ENCODE measurements at regions not wholly inside any gene's neighbourhood (a gene's known extent, or its start where the extent isn't known, plus 50 kb on each side); places are given as distances from the start of the nearest gene placed in this dataset.

- no peaks in the 10 kb centered on the region for H3K9me3 Mint-ChIP-seq
- H3K36me3 Mint-ChIP-seq (ENCODE audit: low read depth), result no peaks in the 10 kb centered on the region
- intact Hi-C loops (cut with micrococcal nuclease), result no loop called here
- H3K27me3 Mint-ChIP-seq, result peaks cover 1% of the 10 kb centered on the region
- no peak overlapping the region for H3K4me3 Mint-ChIP-seq
- H3K4me1 Mint-ChIP-seq (ENCODE audit: low read depth), result no peaks in the 10 kb centered on the region
- no peak overlapping the region for H3K27ac Mint-ChIP-seq
Measured at GRCh38 chr9:135268031-135268430, 180.6 kb downstream of the OLFM1 start.

GRCh38 chr9:135268981-135269380 lies 181.5 kb downstream of the OLFM1 start:
- Mint-ChIP-seq H3K4me1 (ENCODE audit: low read depth) (no peaks in the 10 kb centered on the region), H3K27ac (no peak overlapping the region), H3K36me3 (ENCODE audit: low read depth) (no peaks in the 10 kb centered on the region), H3K4me3 (no peak overlapping the region), H3K27me3 (peaks cover 3% of the 10 kb centered on the region), H3K9me3 (no peaks in the 10 kb centered on the region)
- intact Hi-C loops (cut with micrococcal nuclease), result no loop called here

GRCh38 chr9:135269912-135270830 lies 182.7 kb downstream of the OLFM1 start:
- intact Hi-C loops (cut with micrococcal nuclease), result no loop called here
- Mint-ChIP-seq H3K36me3 (ENCODE audit: low read depth) (no peaks in the 10 kb centered on the region), H3K27me3 (peaks cover 3% of the 10 kb centered on the region), H3K4me1 (ENCODE audit: low read depth) (no peaks in the 10 kb centered on the region), H3K27ac (no peak overlapping the region), H3K4me3 (no peak overlapping the region), H3K9me3 (no peaks in the 10 kb centered on the region)

- Mint-ChIP-seq H3K36me3 (ENCODE audit: low read depth) (no peaks in the 10 kb centered on the region), H3K27ac (no peak overlapping the region), H3K4me1 (ENCODE audit: low read depth) (no peaks in the 10 kb centered on the region), H3K9me3 (no peaks in the 10 kb centered on the region), H3K4me3 (no peak overlapping the region), H3K27me3 (peaks cover 3% of the 10 kb centered on the region)
- intact Hi-C loops (cut with micrococcal nuclease), result no loop called here
Measured at GRCh38 chr9:135271425-135271824, 184.0 kb downstream of the OLFM1 start.

- H3K27me3 Mint-ChIP-seq, result peaks cover 3% of the 10 kb centered on the region
- H3K4me1 Mint-ChIP-seq (ENCODE audit: low read depth), result no peaks in the 10 kb centered on the region
- intact Hi-C loops (cut with micrococcal nuclease), result no loop called here
- H3K9me3 Mint-ChIP-seq, result no peaks in the 10 kb centered on the region
- no peaks in the 10 kb centered on the region for H3K36me3 Mint-ChIP-seq (ENCODE audit: low read depth)
- H3K27ac Mint-ChIP-seq, result no peak overlapping the region
- H3K4me3 Mint-ChIP-seq, result no peak overlapping the region
Measured at GRCh38 chr9:135272608-135273007, 185.1 kb downstream of the OLFM1 start.

- Mint-ChIP-seq H3K4me1 (ENCODE audit: low read depth) (no peaks in the 10 kb centered on the region), H3K27ac (no peak overlapping the region), H3K4me3 (no peak overlapping the region), H3K27me3 (peaks cover 3% of the 10 kb centered on the region), H3K36me3 (ENCODE audit: low read depth) (no peaks in the 10 kb centered on the region), H3K9me3 (no peaks in the 10 kb centered on the region)
- intact Hi-C loops (cut with micrococcal nuclease), result no loop called here
Measured at GRCh38 chr9:135273008-135273407, 185.5 kb downstream of the OLFM1 start.

- intact Hi-C loops (cut with micrococcal nuclease), result no loop called here
- Mint-ChIP-seq H3K9me3 (no peaks in the 10 kb centered on the region), H3K27me3 (peaks cover 3% of the 10 kb centered on the region), H3K4me3 (no peak overlapping the region), H3K27ac (no peak overlapping the region), H3K4me1 (ENCODE audit: low read depth) (no peaks in the 10 kb centered on the region), H3K36me3 (ENCODE audit: low read depth) (no peaks in the 10 kb centered on the region)
Measured at GRCh38 chr9:135275163-135275562, 187.7 kb downstream of the OLFM1 start.

- no peaks in the 10 kb centered on the region for H3K36me3 Mint-ChIP-seq (ENCODE audit: low read depth)
- no peak overlapping the region for H3K4me3 Mint-ChIP-seq
- H3K9me3 Mint-ChIP-seq, result no peaks in the 10 kb centered on the region
- H3K27ac Mint-ChIP-seq, result no peak overlapping the region
- no peaks in the 10 kb centered on the region for H3K4me1 Mint-ChIP-seq (ENCODE audit: low read depth)
- intact Hi-C loops (cut with micrococcal nuclease), result no loop called here
- H3K27me3 Mint-ChIP-seq, result peaks cover 3% of the 10 kb centered on the region
Measured at GRCh38 chr9:135275571-135276289, 188.3 kb downstream of the OLFM1 start.

- Mint-ChIP-seq H3K4me3 (no peak overlapping the region), H3K9me3 (no peaks in the 10 kb centered on the region), H3K36me3 (ENCODE audit: low read depth) (no peaks in the 10 kb centered on the region), H3K4me1 (ENCODE audit: low read depth) (no peaks in the 10 kb centered on the region), H3K27ac (no peak overlapping the region), H3K27me3 (peaks cover 3% of the 10 kb centered on the region)
- intact Hi-C loops (cut with micrococcal nuclease), result no loop called here
Measured at GRCh38 chr9:135277219-135278201, 190.0 kb downstream of the OLFM1 start.

- Mint-ChIP-seq H3K4me1 (ENCODE audit: low read depth) (no peaks in the 10 kb centered on the region), H3K36me3 (ENCODE audit: low read depth) (no peaks in the 10 kb centered on the region), H3K27ac (no peak overlapping the region)
Measured at GRCh38 chr9:135278586-135278985, 191.1 kb downstream of the OLFM1 start.

GRCh38 chr9:135279385-135279784 lies 191.9 kb downstream of the OLFM1 start:
- H3K9me3 Mint-ChIP-seq, result no peaks in the 10 kb centered on the region
- H3K4me3 Mint-ChIP-seq, result no peak overlapping the region
- H3K27ac Mint-ChIP-seq, result no peak overlapping the region
- H3K4me1 Mint-ChIP-seq (ENCODE audit: low read depth), result no peaks in the 10 kb centered on the region
- no peaks in the 10 kb centered on the region for H3K27me3 Mint-ChIP-seq
- H3K36me3 Mint-ChIP-seq (ENCODE audit: low read depth), result no peaks in the 10 kb centered on the region
- intact Hi-C loops (cut with micrococcal nuclease), result no loop called here

More at GRCh38 chr9:135278586-135278985, 191.1 kb downstream of the OLFM1 start:
- Mint-ChIP-seq H3K27me3 (no peaks in the 10 kb centered on the region), H3K9me3 (no peaks in the 10 kb centered on the region), H3K4me3 (no peak overlapping the region)
- intact Hi-C loops (cut with micrococcal nuclease), result no loop called here

- no peaks in the 10 kb centered on the region for H3K36me3 Mint-ChIP-seq (ENCODE audit: low read depth)
- no peaks in the 10 kb centered on the region for H3K27me3 Mint-ChIP-seq
- no peak overlapping the region for H3K27ac Mint-ChIP-seq
- intact Hi-C loops (cut with micrococcal nuclease), result no loop called here
- H3K9me3 Mint-ChIP-seq, result no peaks in the 10 kb centered on the region
- H3K4me3 Mint-ChIP-seq, result no peak overlapping the region
- no peaks in the 10 kb centered on the region for H3K4me1 Mint-ChIP-seq (ENCODE audit: low read depth)
Measured at GRCh38 chr9:135279834-135280393, 192.4 kb downstream of the OLFM1 start.

- Mint-ChIP-seq H3K9me3 (peaks cover 6% of the 10 kb centered on the region), H3K4me3 (no peak overlapping the region), H3K4me1 (ENCODE audit: low read depth) (no peaks in the 10 kb centered on the region), H3K27me3 (no peaks in the 10 kb centered on the region), H3K36me3 (ENCODE audit: low read depth) (no peaks in the 10 kb centered on the region), H3K27ac (no peak overlapping the region)
- intact Hi-C loops (cut with micrococcal nuclease), result no loop called here
Measured at GRCh38 chr9:135280666-135281065, 193.2 kb downstream of the OLFM1 start.
